OCI-LY3 (cell line): ENCODE measurements at regions not wholly inside any gene's neighbourhood (a gene's known extent, or its start where the extent isn't known, plus 50 kb on each side); places are given as distances from the start of the nearest gene placed in this dataset.

Source experiments
- H2AFZ ChIP-seq: fragments of 200-600, 300-600 bp; shearing (Covaris generic); 2 replicates; pipeline ENCODE4 v1.6.0; 2014; ENCODE audit warnings: antibody characterized with exemption, low read depth, low read length
- H3K27ac ChIP-seq: fragments of 200-600, 300-600 bp; sonication (generic); 2 replicates; pipeline ENCODE4 v1.5.1; 2014; ENCODE audit warnings: mild to moderate bottlenecking, low read length, moderate library complexity, mixed read lengths
- H3K27me3 ChIP-seq: fragments of 200-600, 300-600 bp; sonication (generic); 2 replicates; pipeline ENCODE4 v1.6.1; 2014; ENCODE audit warnings: low read depth, low read length, mixed read lengths
- H3K36me3 ChIP-seq: fragments of 200-600, 300-600 bp; sonication (generic); replicated peaks from 2 replicates; pipeline ENCODE3; 2014; ENCODE audit warnings: low read depth, low read length, mixed read lengths
- H3K4me1 ChIP-seq: fragments of 300-600, 200-600 bp; sonication (generic); 2 replicates; pipeline ENCODE4 v1.6.1; 2014; ENCODE audit warnings: low read length, mixed read lengths
- H3K4me2 ChIP-seq: fragments of 200-600, 300-600 bp; sonication (generic); 2 replicates; pipeline ENCODE4 v1.6.1; 2014; ENCODE audit warnings: low read length, mixed read lengths
- H3K4me3 ChIP-seq: fragments of 300-600, 200-600 bp; sonication (generic); 2 replicates; pipeline ENCODE4 v1.5.1; 2014; ENCODE audit warnings: antibody characterized with exemption, mild to moderate bottlenecking, low read length, moderate library complexity
- H3K79me2 ChIP-seq: fragments of 300-600, 200-600 bp; shearing (Covaris generic); 2 replicates; pipeline ENCODE4 v1.6.1; 2014; ENCODE audit warnings: mild to moderate bottlenecking, low read length, mixed read lengths
- H3K9ac ChIP-seq: fragments of 300-600, 200-600 bp; shearing (Covaris generic); 2 replicates; pipeline ENCODE4 v1.6.0; 2014; ENCODE audit warnings: mild to moderate bottlenecking, low read length, moderate library complexity
- H3K9me3 ChIP-seq: fragments of 200-600, 300-600 bp; shearing (Covaris generic); 2 replicates; pipeline ENCODE4 v1.6.1; 2014; ENCODE audit warnings: low read length, mixed read lengths; ENCODE audit not compliant: insufficient read depth
- H4K20me1 ChIP-seq: fragments of 200-600, 300-600 bp; sonication (generic); 2 replicates; pipeline ENCODE4 v1.6.1; 2016; ENCODE audit warnings: low read length, mixed read lengths; ENCODE audit not compliant: insufficient read depth
- EZH2phosphoT487 ChIP-seq: fragments of 200-600 bp; shearing (Covaris generic); IDR thresholded peaks from 2 replicates; pipeline ENCODE4 v1.6.1; 2018; ENCODE audit warnings: antibody characterized with exemption, mixed run types, low read depth
- TF ChIP-seq, protein P1 (sequence below): fragments of 200-600, 300-600 bp; sonication (generic); IDR thresholded peaks from 2 replicates; pipeline ENCODE4 v1.5.1; 2014; ENCODE audit warnings: antibody characterized with exemption, low read length, low read depth

DNA sequence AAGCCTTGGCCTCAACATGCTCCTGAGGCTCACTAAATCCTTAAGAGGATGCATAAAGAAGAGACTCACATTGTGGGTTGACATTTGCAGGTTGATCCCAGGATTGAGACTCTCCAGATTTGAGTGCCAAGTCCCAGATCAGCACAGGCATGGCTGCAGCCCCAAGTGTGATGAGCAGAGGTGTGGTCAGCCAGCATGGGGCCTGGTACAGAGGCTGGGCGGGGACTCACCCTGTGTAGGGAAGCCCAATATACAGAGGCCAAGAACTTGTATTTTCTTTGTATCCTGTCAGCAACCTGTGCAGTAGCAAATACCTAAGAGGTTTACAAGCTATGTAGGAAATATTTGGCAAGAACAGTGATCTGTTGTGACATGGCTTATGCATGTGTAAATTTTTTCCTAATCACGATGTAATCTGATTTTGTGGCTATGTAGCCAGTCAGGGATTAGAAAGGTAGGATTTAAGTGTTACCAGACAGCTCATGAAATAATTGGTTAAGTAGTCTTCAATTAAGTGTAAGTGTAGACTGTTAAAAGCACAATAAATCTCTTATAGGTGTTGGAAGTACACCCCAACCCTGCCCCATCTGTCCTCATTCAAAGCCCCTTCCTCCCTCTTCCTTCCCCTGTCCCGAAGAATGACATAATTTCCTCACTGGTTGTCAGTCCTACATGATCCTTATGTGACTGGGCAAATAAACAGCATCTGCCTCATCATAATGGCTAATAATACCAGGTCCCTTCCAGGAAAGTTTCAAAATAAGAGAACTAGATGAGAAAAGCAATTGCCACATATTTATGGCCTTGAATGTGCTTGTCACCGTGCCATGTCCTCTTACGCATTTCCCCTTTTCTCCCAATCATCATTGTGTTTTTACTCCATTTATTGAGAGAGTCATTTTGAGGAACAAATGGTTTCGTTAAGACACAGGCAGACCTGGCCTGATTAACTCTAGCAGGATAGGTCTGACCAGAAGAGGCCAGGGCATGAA lies 120.9 kb downstream of the HLX start:
- H3K4me2 ChIP-seq = no peak overlapping the region
- no peaks in the 10 kb centered on the region for H3K27me3 ChIP-seq
- H3K79me2 ChIP-seq = no peaks in the 10 kb centered on the region
- no peaks in the 10 kb centered on the region for H3K9me3 ChIP-seq
- H3K27ac ChIP-seq = no peak overlapping the region
- no peaks in the 10 kb centered on the region for H3K36me3 ChIP-seq
- H3K9ac ChIP-seq = no peak overlapping the region
- H2AFZ ChIP-seq = no peak overlapping the region
- TF ChIP-seq, protein P1, sequence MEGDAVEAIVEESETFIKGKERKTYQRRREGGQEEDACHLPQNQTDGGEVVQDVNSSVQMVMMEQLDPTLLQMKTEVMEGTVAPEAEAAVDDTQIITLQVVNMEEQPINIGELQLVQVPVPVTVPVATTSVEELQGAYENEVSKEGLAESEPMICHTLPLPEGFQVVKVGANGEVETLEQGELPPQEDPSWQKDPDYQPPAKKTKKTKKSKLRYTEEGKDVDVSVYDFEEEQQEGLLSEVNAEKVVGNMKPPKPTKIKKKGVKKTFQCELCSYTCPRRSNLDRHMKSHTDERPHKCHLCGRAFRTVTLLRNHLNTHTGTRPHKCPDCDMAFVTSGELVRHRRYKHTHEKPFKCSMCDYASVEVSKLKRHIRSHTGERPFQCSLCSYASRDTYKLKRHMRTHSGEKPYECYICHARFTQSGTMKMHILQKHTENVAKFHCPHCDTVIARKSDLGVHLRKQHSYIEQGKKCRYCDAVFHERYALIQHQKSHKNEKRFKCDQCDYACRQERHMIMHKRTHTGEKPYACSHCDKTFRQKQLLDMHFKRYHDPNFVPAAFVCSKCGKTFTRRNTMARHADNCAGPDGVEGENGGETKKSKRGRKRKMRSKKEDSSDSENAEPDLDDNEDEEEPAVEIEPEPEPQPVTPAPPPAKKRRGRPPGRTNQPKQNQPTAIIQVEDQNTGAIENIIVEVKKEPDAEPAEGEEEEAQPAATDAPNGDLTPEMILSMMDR = no peak
- no peak for TF ChIP-seq EZH2phosphoT487
- no peaks in the 10 kb centered on the region for H4K20me1 ChIP-seq
- H3K4me3 ChIP-seq = no peak overlapping the region
- 0 out of 2 replicates have a peak, but pooled peaks cover 4% of the 10 kb centered on the region for H3K4me1 ChIP-seq

DNA sequence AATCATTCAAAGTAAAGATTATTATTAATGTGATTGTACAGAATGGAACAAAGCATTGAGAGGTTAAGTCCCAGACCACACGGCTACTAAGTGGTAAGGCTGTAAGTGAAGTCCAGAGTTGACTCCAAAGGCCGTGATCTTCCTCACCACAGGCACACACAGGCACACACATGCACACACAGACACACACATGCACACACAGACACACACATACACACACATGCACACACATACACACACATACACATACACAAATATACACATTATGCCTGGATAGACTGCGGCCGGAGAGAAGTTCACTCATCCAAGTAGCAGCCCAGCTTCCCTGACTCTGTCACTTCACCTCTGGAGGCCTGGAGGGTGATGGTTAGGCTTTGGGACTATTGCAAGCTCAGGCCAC lies 121.9 kb downstream of the HLX start:
- H2AFZ ChIP-seq = no peak overlapping the region

DNA sequence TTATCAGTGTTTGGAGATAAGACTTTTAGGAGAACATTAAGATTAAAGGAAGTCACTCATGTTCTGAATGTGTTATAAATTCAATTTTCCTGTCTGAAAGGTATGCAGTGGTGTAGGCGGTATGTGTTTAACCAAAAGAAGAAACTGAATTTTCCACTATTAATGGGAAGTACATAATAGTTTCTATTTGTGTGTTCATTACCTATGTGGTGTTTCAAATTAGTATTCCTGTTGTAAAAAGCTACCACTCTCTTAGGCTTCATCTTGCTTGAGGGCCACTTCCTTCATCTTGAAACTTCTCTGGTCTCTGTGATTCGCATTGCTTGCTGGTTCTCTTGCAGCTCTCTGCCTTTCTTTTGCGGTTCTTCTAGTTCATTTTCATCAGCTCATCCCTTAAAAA lies 123.4 kb downstream of the HLX start:
- Histone ChIP-seq H3K4me2 (no peak overlapping the region), H3K4me1 (0 out of 2 replicates have a peak, but pooled peaks cover 4% of the 10 kb centered on the region), H4K20me1 (no peaks in the 10 kb centered on the region), H3K4me3 (no peak overlapping the region), H3K36me3 (no peaks in the 10 kb centered on the region), H3K27ac (no peak overlapping the region), H3K27me3 (no peaks in the 10 kb centered on the region), H3K9me3 (no peaks in the 10 kb centered on the region), H3K9ac (no peak overlapping the region), H3K79me2 (no peaks in the 10 kb centered on the region), H2AFZ (no peak overlapping the region)
- no peak for TF ChIP-seq EZH2phosphoT487

More for the DNA sequence above, 121.9 kb downstream of the HLX start:
- no peak overlapping the region for H3K9ac ChIP-seq
- H3K4me3 ChIP-seq = no peak overlapping the region
- H3K4me1 ChIP-seq = 0 out of 2 replicates have a peak, but pooled peaks cover 4% of the 10 kb centered on the region
- H3K4me2 ChIP-seq = no peak overlapping the region
- no peaks in the 10 kb centered on the region for H3K9me3 ChIP-seq
- no peak overlapping the region for H3K27ac ChIP-seq
- no peaks in the 10 kb centered on the region for H3K79me2 ChIP-seq
- H3K36me3 ChIP-seq = no peaks in the 10 kb centered on the region
- H3K27me3 ChIP-seq = no peaks in the 10 kb centered on the region
- no peaks in the 10 kb centered on the region for H4K20me1 ChIP-seq
- TF ChIP-seq, protein P1 = no peak

DNA sequence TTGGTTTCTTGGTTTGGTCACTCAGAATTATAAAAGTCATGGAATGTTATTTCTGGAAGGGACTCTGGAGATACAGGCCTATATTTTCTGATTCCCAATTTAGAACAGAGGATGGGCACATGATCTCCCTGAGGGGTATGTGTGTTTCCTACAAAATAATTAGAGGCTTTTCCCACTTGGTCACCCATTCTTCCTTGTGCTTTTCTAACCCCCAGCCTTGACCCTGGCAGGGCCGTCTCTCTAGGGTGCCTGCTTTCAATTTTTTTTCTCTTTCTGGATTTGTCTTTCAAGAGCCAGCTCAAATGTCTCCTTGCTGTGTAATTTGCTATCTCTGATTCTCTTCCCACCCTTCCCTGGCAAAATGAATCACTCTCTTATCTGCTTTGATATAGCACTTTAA lies 131.9 kb downstream of the HLX start:
- no peak overlapping the region for H3K4me2 ChIP-seq
- TF ChIP-seq EZH2phosphoT487 = no peak
- TF ChIP-seq, protein P1 = no peak
- H3K27ac ChIP-seq = no peak overlapping the region
- H3K4me3 ChIP-seq = no peak overlapping the region
- H4K20me1 ChIP-seq = no peaks in the 10 kb centered on the region
- H3K9ac ChIP-seq = no peak overlapping the region
- no peaks in the 10 kb centered on the region for H3K79me2 ChIP-seq
- peaks cover under 1% of the 10 kb centered on the region; the same call in 1 of the 2 replicates for H3K4me1 ChIP-seq
- H3K27me3 ChIP-seq = peaks cover 14% of the 10 kb centered on the region; the same call in 1 of the 2 replicates
- H3K36me3 ChIP-seq = no peaks in the 10 kb centered on the region
- no peaks in the 10 kb centered on the region for H3K9me3 ChIP-seq
- H2AFZ ChIP-seq = no peak overlapping the region
